Upper lobe of left lung (tissue), 6 donors: ENCODE measurements at regions not wholly inside any gene's neighbourhood (a gene's known extent, or its start where the extent isn't known, plus 50 kb on each side); places are given as distances from the start of the nearest gene placed in this dataset.

Experiments
- ATAC-seq, 2 donors: fragments of 200-7000 bp; cut with Tn5 transposase; one replicate each; pipeline ENCODE4 v1.9.1; 2022; ENCODE audit warnings: mild to moderate bottlenecking in 2 of 2, moderate library complexity in 2 of 2; ENCODE audit not compliant: low FRiP score in 2 of 2
- DNase-seq, 2 donors: peaks; one replicate each; pipeline ENCODE4 v3.0.0-alpha.2; 2019 to 2020
- H3K27ac ChIP-seq, 4 donors: fragments of 200-600 bp; sonication (generic); one replicate each; pipeline ENCODE4 v1.5.1; 2016 to 2019
- H3K27me3 ChIP-seq, 4 donors: fragments of 200-600 bp; sonication (generic); one replicate each; pipeline ENCODE4 v1.5.1; 2017 to 2019
- H3K36me3 ChIP-seq, 4 donors: fragments of 200-600 bp; sonication (generic); one replicate each; pipeline ENCODE4 v1.5.1; 2016 to 2019
- H3K4me1 ChIP-seq, 4 donors: fragments of 200-600 bp; sonication (generic); one replicate each; pipeline ENCODE4 v1.5.1; 2018 to 2019
- H3K4me3 ChIP-seq, 4 donors: fragments of 200-600 bp; sonication (generic); one replicate each; pipeline ENCODE4 v1.5.1; 2017 to 2019; ENCODE audit warnings: mild to moderate bottlenecking in 2 of 4, moderate library complexity in 1 of 4
- H3K9me3 ChIP-seq, 4 donors: fragments of 200-600 bp; sonication (generic); one replicate each; pipeline ENCODE4 v1.5.1; 2018 to 2019
- CTCF ChIP-seq, 6 experiments: fragments of 450-650 bp in 4 of 6; fragments of 200-600 bp in 2 of 6; sonication (generic) in 2 of 6; IDR thresholded peaks; one replicate each; pipeline ENCODE4 v1.5.1; 2016 to 2019; ENCODE audit warnings: antibody characterized with exemption in 6 of 6
- EP300 ChIP-seq, 4 donors: sonication (generic); formaldehyde crosslinking; IDR thresholded peaks; one replicate each; pipeline ENCODE4 v1.5.1; 2017; ENCODE audit warnings: antibody characterized with exemption in 4 of 4, control low read depth in 2 of 4
- POLR2A ChIP-seq, 4 donors: fragments of 450-650 bp; IDR thresholded peaks; one replicate each; pipeline ENCODE4 v1.5.1; 2016 to 2017; ENCODE audit warnings: antibody characterized with exemption in 4 of 4, mild to moderate bottlenecking in 2 of 4
- POLR2AphosphoS5 ChIP-seq, 2 donors: sonication (generic); formaldehyde crosslinking; IDR thresholded peaks; one replicate each; pipeline ENCODE4 v1.5.1; 2017; ENCODE audit warnings: antibody characterized with exemption in 2 of 2
- WGBS, 2 donors: methylation state at CpG; one replicate each; pipeline ENCODE4 v1.1.5; 2017 to 2018; 5-methylcytosine and 5-hydroxymethylcytosine counted together
- donor health status: DM: no; HTN: no; CAD: no; lungs with moderate emphysema.
- donor health status: DM: no; HTN: yes; CAD: no; lungs with severe emphysema.

GRCh38 chr1:98276514-98276913 is 355.7 kb upstream of the DPYD start:
- TF ChIP-seq POLR2AphosphoS5 (IDR thresholded peaks at IDR 0.05) (no peak), CTCF (IDR thresholded peaks at IDR 0.05) (no peak), POLR2A (IDR thresholded peaks at IDR 0.05) (no peak), EP300 (IDR thresholded peaks at IDR 0.05) (no peak)
- WGBS, 2 donors = 92 to 96% methylated on average over 2 of the region's 2 CpGs
- no peaks in the 10 kb centered on the region for H3K36me3 ChIP-seq
- no peaks in the 10 kb centered on the region for H3K4me1 ChIP-seq
- no peaks in the 10 kb centered on the region for H3K27me3 ChIP-seq
- DNase-seq = no peak
- no peak overlapping the region for H3K27ac ChIP-seq
- no peak for ATAC-seq
- H3K9me3 ChIP-seq = no peaks in the 10 kb centered on the region
- H3K4me3 ChIP-seq = no peak overlapping the region

- Histone ChIP-seq H3K27me3 (no peaks in the 10 kb centered on the region), H3K9me3 (no peaks in the 10 kb centered on the region), H3K4me1 (no peaks in the 10 kb centered on the region), H3K4me3 (no peak overlapping the region), H3K36me3 (no peaks in the 10 kb centered on the region), H3K27ac (no peak overlapping the region)
- TF ChIP-seq POLR2AphosphoS5 (IDR thresholded peaks at IDR 0.05) (no peak), EP300 (IDR thresholded peaks at IDR 0.05) (no peak), POLR2A (IDR thresholded peaks at IDR 0.05) (no peak), CTCF (IDR thresholded peaks at IDR 0.05) (no peak)
- ATAC-seq (no peak), DNase-seq (no peak)
- 70 to 73% methylated on average over 3 of the region's 3 CpGs for WGBS, 2 donors
These were observed 347.5 kb upstream of the DPYD start for GRCh38 chr1:98268316-98268715.

- no peaks in the 10 kb centered on the region for H3K9me3 ChIP-seq
- WGBS, 2 donors = 87 to 89% methylated on average over 3 of the region's 3 CpGs
- H3K27me3 ChIP-seq = no peaks in the 10 kb centered on the region
- TF ChIP-seq EP300 (IDR thresholded peaks at IDR 0.05) (no peak), CTCF (IDR thresholded peaks at IDR 0.05) (no peak), POLR2AphosphoS5 (IDR thresholded peaks at IDR 0.05) (no peak)
- H3K4me3 ChIP-seq = no peak overlapping the region
- H3K36me3 ChIP-seq = no peaks in the 10 kb centered on the region
- DNase-seq (no peak), ATAC-seq (no peak)
- H3K4me1 ChIP-seq = no peaks in the 10 kb centered on the region
- no peak overlapping the region for H3K27ac ChIP-seq
These were observed 346.6 kb upstream of the DPYD start for GRCh38 chr1:98267423-98267822.

GRCh38 chr1:98264727-98265126 is 343.9 kb upstream of the DPYD start:
- WGBS, 2 donors = 93 to 96% methylated on average over 5 of the region's 5 CpGs
- no peaks in the 10 kb centered on the region for H3K4me1 ChIP-seq
- TF ChIP-seq EP300 (IDR thresholded peaks at IDR 0.05) (no peak), POLR2AphosphoS5 (IDR thresholded peaks at IDR 0.05) (no peak), POLR2A (IDR thresholded peaks at IDR 0.05) (no peak)
- H3K27me3 ChIP-seq = no peaks in the 10 kb centered on the region
- no peak overlapping the region for H3K27ac ChIP-seq
- no peaks in the 10 kb centered on the region for H3K36me3 ChIP-seq
- H3K4me3 ChIP-seq = no peak overlapping the region
- H3K9me3 ChIP-seq = no peaks in the 10 kb centered on the region
- ATAC-seq (no peak), DNase-seq (no peak)

- H3K36me3 ChIP-seq = no peaks in the 10 kb centered on the region
- H3K9me3 ChIP-seq = no peaks in the 10 kb centered on the region
- DNase-seq = no peak
- no peaks in the 10 kb centered on the region for H3K4me1 ChIP-seq
- TF ChIP-seq POLR2A (IDR thresholded peaks at IDR 0.05) = no peak
- no peak for TF ChIP-seq POLR2AphosphoS5 (IDR thresholded peaks at IDR 0.05)
- TF ChIP-seq EP300 (IDR thresholded peaks at IDR 0.05) = no peak
- TF ChIP-seq CTCF (IDR thresholded peaks at IDR 0.05) = no peak
- ATAC-seq = no peak
- 94% methylated on average over 6 of the region's 6 CpGs for WGBS, 2 donors
- H3K4me3 ChIP-seq = no peak overlapping the region
- H3K27ac ChIP-seq = no peak overlapping the region
- no peaks in the 10 kb centered on the region for H3K27me3 ChIP-seq
These were observed 340.0 kb upstream of the DPYD start for GRCh38 chr1:98260839-98261238.
